Esophagus muscularis mucosa (tissue), 3 donors: ENCODE measurements at regions not wholly inside any gene's neighbourhood (a gene's known extent, or its start where the extent isn't known, plus 50 kb on each side); places are given as distances from the start of the nearest gene placed in this dataset.

ENCODE experiments used
- POLR2A ChIP-seq: fragments of 450-650 bp; IDR thresholded peaks from one replicate; pipeline ENCODE4 v1.6.1; 2017; ENCODE audit warnings: antibody characterized with exemption, moderate library complexity, mild to moderate bottlenecking, low read depth
- POLR2AphosphoS5 ChIP-seq, 2 donors: sonication (generic); formaldehyde crosslinking; IDR thresholded peaks; one replicate each; pipeline ENCODE4 v1.6.1; 2017; ENCODE audit warnings: antibody characterized with exemption in 2 of 2
- TF ChIP-seq, protein P1 (sequence below), 3 experiments: fragments of 200-600 bp in 2 of 3; fragments of 450-650 bp in 1 of 3; sonication (generic) in 2 of 3; IDR thresholded peaks; one replicate each; pipeline ENCODE4 v1.5.1; 2017 to 2019; ENCODE audit warnings: antibody characterized with exemption in 3 of 3, mild to moderate bottlenecking in 2 of 3, moderate library complexity in 1 of 3

DNA sequence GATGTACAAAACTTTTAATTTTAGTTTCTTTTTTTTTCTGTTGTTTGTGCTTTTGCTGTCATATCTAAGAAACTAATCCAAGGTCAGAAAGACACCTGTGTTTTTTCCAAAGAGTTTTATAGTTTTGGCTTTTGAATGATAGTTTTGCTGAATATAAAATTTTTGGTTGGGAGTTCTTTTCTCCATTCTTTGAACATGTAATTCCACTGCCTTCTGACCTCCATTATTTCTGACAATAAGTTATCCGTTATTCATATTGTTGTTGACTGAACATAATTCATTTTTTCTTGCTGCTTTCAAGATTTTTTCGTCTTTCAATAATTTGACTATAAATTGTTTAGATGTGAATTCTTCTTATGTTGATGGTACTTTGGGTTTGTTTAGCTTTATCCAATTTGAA, 82.2 kb upstream of the SLC24A2 start:
- TF ChIP-seq, protein P1, sequence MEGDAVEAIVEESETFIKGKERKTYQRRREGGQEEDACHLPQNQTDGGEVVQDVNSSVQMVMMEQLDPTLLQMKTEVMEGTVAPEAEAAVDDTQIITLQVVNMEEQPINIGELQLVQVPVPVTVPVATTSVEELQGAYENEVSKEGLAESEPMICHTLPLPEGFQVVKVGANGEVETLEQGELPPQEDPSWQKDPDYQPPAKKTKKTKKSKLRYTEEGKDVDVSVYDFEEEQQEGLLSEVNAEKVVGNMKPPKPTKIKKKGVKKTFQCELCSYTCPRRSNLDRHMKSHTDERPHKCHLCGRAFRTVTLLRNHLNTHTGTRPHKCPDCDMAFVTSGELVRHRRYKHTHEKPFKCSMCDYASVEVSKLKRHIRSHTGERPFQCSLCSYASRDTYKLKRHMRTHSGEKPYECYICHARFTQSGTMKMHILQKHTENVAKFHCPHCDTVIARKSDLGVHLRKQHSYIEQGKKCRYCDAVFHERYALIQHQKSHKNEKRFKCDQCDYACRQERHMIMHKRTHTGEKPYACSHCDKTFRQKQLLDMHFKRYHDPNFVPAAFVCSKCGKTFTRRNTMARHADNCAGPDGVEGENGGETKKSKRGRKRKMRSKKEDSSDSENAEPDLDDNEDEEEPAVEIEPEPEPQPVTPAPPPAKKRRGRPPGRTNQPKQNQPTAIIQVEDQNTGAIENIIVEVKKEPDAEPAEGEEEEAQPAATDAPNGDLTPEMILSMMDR (IDR thresholded peaks at IDR 0.05), result no peak
- TF ChIP-seq POLR2A (no peak), POLR2AphosphoS5 (IDR thresholded peaks at IDR 0.05) (no peak)
